ENCODE measurements at regions not wholly inside any gene's neighbourhood (a gene's known extent, or its start where the extent isn't known, plus 50 kb on each side); places are given as distances from the start of the nearest gene placed in this dataset.

- no peak for DNase-seq (ENCODE audit: low read depth)
- TF ChIP-seq CTCF (IDR thresholded peaks at IDR 0.05; ENCODE audit: low read length, missing control alignments): no peak
- H3K4me3 ChIP-seq (replicated peaks; ENCODE audit: low read depth, low read length): no peak overlapping the region
Observed at GRCh38 chr16:8182761-8183160, 407.6 kb downstream of the TMEM114 start.

DNA sequence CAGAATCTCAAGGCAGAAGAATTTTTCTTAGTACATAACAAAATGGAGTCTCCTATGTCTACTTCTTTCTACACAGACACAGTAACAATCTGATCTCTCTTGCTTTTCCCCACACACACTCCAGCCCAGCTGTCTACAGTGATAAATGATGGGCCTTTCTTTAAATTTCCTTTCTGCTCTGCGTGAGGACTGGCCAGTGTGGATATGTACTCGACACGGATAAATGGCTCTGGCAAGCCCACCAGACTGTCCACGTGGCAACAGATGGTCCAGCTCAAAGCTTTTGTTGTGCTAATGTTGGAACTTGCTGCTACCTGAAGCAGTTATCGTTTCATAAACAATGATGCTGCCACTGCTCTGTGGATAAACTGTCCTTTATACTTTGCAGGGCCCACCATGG lies 410.7 kb downstream of the TMEM114 start:
- H3K4me3 ChIP-seq (replicated peaks; ENCODE audit: low read depth, low read length): no peak overlapping the region
- DNase-seq (ENCODE audit: low read depth): no peak
- TF ChIP-seq CTCF (IDR thresholded peaks at IDR 0.05; ENCODE audit: low read length, missing control alignments): no peak

DNA sequence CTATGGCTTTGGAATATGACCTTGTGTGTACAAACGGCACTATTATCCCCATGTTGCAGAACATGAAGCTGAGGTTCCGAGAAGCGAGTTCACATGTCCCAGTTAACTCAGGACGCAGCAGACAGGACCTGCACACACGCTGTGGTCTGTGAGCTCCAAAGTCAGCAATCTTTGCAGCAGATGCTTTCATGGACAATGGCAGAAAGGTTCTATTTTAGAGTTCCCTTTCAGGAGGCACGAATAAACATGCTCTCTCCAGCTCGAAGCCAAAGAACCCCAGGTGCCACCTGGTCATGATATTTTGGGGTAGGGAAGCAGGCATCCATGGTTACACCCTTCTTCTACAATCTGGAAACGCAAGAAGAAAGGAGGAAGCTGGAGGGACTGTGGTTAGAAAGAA lies 412.0 kb downstream of the TMEM114 start:
- no peak for DNase-seq (ENCODE audit: low read depth)
- no peak overlapping the region for H3K4me3 ChIP-seq (replicated peaks; ENCODE audit: low read depth, low read length)
- no peak for TF ChIP-seq CTCF (IDR thresholded peaks at IDR 0.05; ENCODE audit: low read length, missing control alignments)

- DNase-seq (ENCODE audit: low read depth): no peak
- no peak overlapping the region for H3K4me3 ChIP-seq (replicated peaks; ENCODE audit: low read depth, low read length)
Observed at GRCh38 chr16:8175411-8175810, 414.9 kb downstream of the TMEM114 start.

DNA sequence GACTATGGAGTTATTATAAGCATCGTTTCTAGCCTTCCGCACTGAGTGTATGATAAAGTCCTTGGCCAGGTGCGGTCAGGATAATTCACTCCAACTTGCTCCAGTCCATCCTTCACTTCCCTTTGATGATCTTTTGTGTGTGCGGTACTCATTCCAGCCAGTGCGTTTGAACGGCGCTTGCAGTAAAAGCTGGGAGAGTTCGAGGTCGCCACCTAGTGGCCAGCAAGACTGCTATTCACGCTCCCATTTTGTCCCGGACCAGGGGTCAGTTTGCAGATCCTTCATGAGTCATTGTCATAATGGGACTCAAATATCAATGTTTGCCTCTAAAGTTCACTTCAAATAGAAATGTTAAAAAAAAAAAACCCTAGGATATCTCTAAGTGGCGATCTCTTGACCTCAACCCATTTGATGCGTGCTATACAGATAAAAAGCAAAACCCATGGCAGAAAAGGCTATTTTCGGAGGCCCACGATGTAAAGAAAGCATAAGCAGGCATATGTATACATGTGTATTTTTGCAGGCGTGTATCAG lies 417.1 kb downstream of the TMEM114 start:
- DNase-seq (ENCODE audit: low read depth): peak; percentile 39
- no peak overlapping the region for H3K4me3 ChIP-seq (replicated peaks; ENCODE audit: low read depth, low read length)
- TF ChIP-seq CTCF (IDR thresholded peaks at IDR 0.05; ENCODE audit: low read length, missing control alignments): peak; percentile 51

More at GRCh38 chr16:8175411-8175810, 414.9 kb downstream of the TMEM114 start:
- TF ChIP-seq CTCF (IDR thresholded peaks at IDR 0.05; ENCODE audit: low read length, missing control alignments): no peak

- no peak overlapping the region for H3K4me3 ChIP-seq (replicated peaks; ENCODE audit: low read depth, low read length)
- DNase-seq (ENCODE audit: low read depth): no peak
- TF ChIP-seq CTCF (IDR thresholded peaks at IDR 0.05; ENCODE audit: low read length, missing control alignments): no peak
Observed at GRCh38 chr16:8172551-8172950, 417.8 kb downstream of the TMEM114 start.

- no peak for DNase-seq (ENCODE audit: low read depth)
- H3K4me3 ChIP-seq (replicated peaks; ENCODE audit: low read depth, low read length): no peak overlapping the region
- no peak for TF ChIP-seq CTCF (IDR thresholded peaks at IDR 0.05; ENCODE audit: low read length, missing control alignments)
Observed at GRCh38 chr16:8168016-8168415, 422.3 kb downstream of the TMEM114 start.

Data from fibroblast of pulmonary artery (primary cell).